Stimulated activated CD8-positive, alpha-beta memory T cell treated with anti-CD3 and anti-CD28 coated beads, Interleukin-4, amount 100 ng/mL, for 1 hour (primary cell): ENCODE measurements at regions not wholly inside any gene's neighbourhood (a gene's known extent, or its start where the extent isn't known, plus 50 kb on each side); places are given as distances from the start of the nearest gene placed in this dataset.
"Not testable (repeated sequence)": the region's sequence is repeated elsewhere in the genome, so short reads cannot be mapped to it uniquely, and the experiment has no call there.

Source experiments
- DNase-seq, 2 donors: peaks; one replicate each; pipeline ENCODE4 v3.0.0-alpha.2; 2020; ENCODE audit warnings: low read depth in 2 of 2, low spot score in 1 of 2

GRCh38 chr4:26044524-26044923 lies 130.5 kb downstream of the SMIM20 start:
- no peak for DNase-seq

GRCh38 chr4:26044983-26045382 lies 131.0 kb downstream of the SMIM20 start:
- no peak for DNase-seq

- no peak for DNase-seq
Measured at GRCh38 chr4:26047795-26048194, 133.8 kb downstream of the SMIM20 start.

- DNase-seq, result no peak
Measured at GRCh38 chr4:26048378-26048882, 134.4 kb downstream of the SMIM20 start.

- DNase-seq, result no peak
Measured at GRCh38 chr4:26048950-26049349, 134.9 kb downstream of the SMIM20 start.

- no peak for DNase-seq
Measured at GRCh38 chr4:26049447-26049846, 135.4 kb downstream of the SMIM20 start.

- DNase-seq, result no peak
Measured at GRCh38 chr4:26050212-26050643, 136.2 kb downstream of the SMIM20 start.

GRCh38 chr4:26050671-26051070 lies 136.7 kb downstream of the SMIM20 start:
- DNase-seq, result no peak

GRCh38 chr4:26051240-26051639 lies 137.2 kb downstream of the SMIM20 start:
- DNase-seq, result no peak

- DNase-seq, result no peak
Measured at GRCh38 chr4:26052663-26053541, 138.9 kb downstream of the SMIM20 start.

GRCh38 chr4:26053761-26054160 lies 139.7 kb downstream of the SMIM20 start:
- no peak for DNase-seq

- no peak for DNase-seq
Measured at GRCh38 chr4:26055855-26056254, 141.8 kb downstream of the SMIM20 start.

- DNase-seq, result no peak
Measured at GRCh38 chr4:26056406-26056805, 142.4 kb downstream of the SMIM20 start.

GRCh38 chr4:26057839-26058238 lies 143.8 kb downstream of the SMIM20 start:
- not testable (repeated sequence) for DNase-seq

GRCh38 chr4:26058537-26058936 lies 144.5 kb downstream of the SMIM20 start:
- DNase-seq, result no peak

- DNase-seq, result no peak
Measured at GRCh38 chr4:26059391-26060154, 145.6 kb downstream of the SMIM20 start.

GRCh38 chr4:26060286-26060685 lies 146.3 kb downstream of the SMIM20 start:
- no peak for DNase-seq

GRCh38 chr4:26061248-26061986 lies 147.4 kb downstream of the SMIM20 start:
- DNase-seq, result no peak

GRCh38 chr4:26062215-26062614 lies 148.2 kb downstream of the SMIM20 start:
- no peak for DNase-seq

- DNase-seq, result not testable (repeated sequence)
Measured at GRCh38 chr4:26064009-26064408, 150.0 kb downstream of the SMIM20 start.

- no peak for DNase-seq
Measured at GRCh38 chr4:26065833-26066232, 151.8 kb downstream of the SMIM20 start.
